ENCODE measurements at regions not wholly inside any gene's neighbourhood (a gene's known extent, or its start where the extent isn't known, plus 50 kb on each side); places are given as distances from the start of the nearest gene placed in this dataset.

DNA sequence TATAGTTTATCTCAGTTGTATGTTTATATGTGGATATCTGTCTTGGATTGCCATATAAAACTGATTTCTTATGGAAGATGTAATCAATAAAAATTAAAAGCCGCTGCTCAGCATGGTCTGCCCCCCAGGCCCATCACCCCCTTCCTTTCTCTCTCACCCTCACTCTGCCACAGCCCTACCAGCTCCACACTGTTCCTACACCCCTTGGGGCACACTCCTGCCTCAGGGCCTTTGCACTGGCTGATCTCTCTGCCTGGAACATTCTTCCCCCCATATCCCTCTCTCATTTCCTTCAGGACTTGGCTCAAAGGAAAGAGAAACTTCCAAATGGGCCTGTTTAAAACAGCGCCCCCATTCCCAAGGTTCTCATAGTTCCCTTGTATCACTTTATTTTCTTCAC lies 63.1 kb downstream of the LRRC32 start:
- no peak for DNase-seq

DNA sequence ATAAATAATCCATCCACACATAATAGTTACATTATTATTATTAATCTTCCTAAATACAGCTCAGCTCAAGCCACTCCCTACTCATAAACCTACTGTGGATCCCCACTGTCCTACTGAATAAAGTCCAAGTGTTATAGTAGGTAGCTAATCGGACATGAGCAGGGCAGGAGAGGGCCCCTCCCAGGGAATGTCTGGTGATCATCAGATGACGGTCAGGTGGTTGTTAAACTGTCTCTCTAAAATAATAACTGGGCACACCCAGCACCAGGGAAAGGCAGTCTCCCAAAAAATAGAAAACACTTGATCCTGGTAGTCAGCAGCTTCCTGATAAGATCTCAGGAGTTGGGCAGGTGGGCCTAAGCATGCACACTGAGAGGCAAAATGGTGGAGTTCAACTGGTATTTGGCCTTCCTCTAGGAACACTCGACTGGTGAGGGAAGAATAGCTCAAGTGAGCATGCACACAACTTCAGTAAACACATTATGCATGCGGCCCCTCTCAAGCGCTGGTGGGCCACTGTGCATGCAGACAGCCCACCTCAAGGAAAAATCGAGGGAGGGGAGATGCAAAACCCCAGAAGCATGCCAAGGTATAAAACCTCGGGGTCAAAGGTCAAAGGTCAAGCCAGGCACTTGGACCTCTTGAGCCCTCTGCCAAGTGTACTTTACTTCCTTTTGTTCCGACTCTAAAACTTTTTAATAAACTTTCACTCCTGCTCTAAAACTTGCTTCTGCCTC lies 65.0 kb downstream of the LRRC32 start:
- DNase-seq: no peak

DNA sequence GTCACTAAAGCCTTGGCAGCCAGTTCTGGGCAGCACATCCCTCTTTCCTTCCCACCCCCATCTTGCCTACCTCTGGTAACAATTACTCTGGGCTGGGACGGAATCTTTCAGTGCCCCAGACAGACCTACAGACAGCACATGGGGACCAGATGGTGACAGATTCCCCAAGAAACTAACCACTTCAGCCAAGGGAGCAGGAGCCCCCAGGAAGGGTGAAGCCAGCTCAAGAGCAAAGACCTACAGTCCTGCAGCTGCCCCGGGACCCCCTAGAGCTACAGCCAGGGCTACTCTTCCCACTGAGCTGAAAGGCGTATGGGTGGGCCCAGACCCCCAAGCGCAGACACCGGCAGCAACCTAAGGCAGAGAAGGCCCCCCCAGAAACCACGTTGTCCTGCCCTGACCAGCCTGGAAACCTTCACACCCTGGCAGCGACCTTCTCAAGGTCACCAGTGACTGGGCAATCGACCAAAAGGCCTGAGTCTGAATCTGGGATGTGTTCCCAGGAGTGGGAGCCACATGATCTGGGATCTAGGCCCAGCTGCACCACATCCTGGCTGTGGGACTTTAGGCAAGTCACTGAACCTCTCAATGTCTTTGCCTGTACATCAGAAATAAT lies 65.8 kb downstream of the LRRC32 start:
- DNase-seq: no peak

DNA sequence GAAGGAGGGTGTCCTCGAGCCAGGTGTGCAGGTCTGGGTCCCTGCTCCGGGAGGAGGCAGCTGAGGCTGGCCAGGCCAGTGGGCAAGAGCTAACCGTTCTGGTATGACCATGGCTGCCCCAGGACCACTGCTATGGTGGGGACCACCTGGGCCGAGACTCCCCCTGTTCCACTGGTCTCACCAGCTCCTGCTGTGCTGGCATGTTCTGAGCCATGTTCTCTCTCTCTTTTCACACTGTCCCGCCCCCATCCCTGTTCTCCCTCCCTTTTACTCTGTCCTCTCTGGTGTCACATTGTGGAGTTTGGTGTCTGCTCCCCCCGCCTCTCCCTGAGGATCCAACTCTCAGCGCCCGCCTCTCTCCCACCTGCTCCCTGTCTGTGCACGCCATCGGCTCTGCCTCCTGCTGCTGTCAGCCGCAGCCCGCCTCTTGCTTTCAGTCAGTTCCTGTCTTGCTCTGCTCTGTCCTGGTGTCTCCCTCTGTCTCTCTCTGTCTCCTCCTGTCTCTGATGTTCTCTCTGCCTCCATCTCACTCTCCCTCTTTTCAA lies 66.4 kb downstream of the LRRC32 start:
- DNase-seq: peak; percentile 76

DNA sequence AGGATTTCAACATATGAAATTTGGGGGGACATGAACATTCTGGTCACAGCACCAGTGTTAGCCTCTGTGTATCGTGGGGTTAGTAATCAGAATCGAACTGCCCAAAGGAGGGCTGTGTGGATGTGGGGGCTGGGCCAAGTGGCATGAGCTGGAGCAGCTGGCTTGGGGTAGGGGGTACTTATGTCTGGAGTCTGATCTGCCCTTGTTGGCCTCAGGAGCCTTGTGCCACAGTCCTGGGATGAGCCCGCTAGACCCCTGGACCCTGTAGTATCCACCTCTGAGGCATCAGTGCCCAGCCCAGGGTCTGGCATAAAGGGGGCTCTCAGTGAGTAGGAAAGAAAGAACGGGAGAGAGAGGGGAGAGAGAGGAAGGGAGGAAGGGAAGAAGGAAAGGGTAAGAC lies 67.3 kb downstream of the LRRC32 start:
- no peak for DNase-seq
